Smooth muscle cell (in vitro differentiated cells): ENCODE measurements at regions not wholly inside any gene's neighbourhood (a gene's known extent, or its start where the extent isn't known, plus 50 kb on each side); places are given as distances from the start of the nearest gene placed in this dataset.
"Not testable (repeated sequence)": the region's sequence is repeated elsewhere in the genome, so short reads cannot be mapped to it uniquely, and the experiment has no call there.

Experiments used
- DNase-seq: peaks from one replicate; lab custom pipeline; 2025; ENCODE audit not compliant: unreplicated experiment; lab: John Stamatoyannopoulos, UW
- H2AFZ ChIP-seq: fragments of 200-600 bp; sonication (generic); 2 replicates; pipeline ENCODE4 v1.6.0; 2016; ENCODE audit warnings: antibody characterized with exemption, low read depth, mild to moderate bottlenecking
- H3F3A ChIP-seq: fragments of 200-600 bp; sonication (generic); 2 replicates; pipeline ENCODE4 v1.6.0; 2017; ENCODE audit warnings: antibody characterized with exemption, low read depth
- H3K27ac ChIP-seq: fragments of 200-600 bp; sonication (generic); 2 replicates; pipeline ENCODE4 v1.5.1; 2016; ENCODE audit warnings: low read depth, mild to moderate bottlenecking
- H3K27me3 ChIP-seq: fragments of 200-600 bp; sonication (generic); 2 replicates; pipeline ENCODE4 v1.6.1; 2016; ENCODE audit warnings: low read depth, mild to moderate bottlenecking
- H3K36me3 ChIP-seq: fragments of 200-600 bp; sonication (generic); 2 replicates; pipeline ENCODE4 v1.5.1; 2016; ENCODE audit warnings: low read depth
- H3K4me1 ChIP-seq: fragments of 200-600 bp; sonication (generic); 2 replicates; pipeline ENCODE4 v1.5.1; 2016; ENCODE audit warnings: low read depth
- H3K4me2 ChIP-seq: fragments of 200-600 bp; sonication (generic); 2 replicates; pipeline ENCODE4 v1.6.0; 2016; ENCODE audit warnings: mild to moderate bottlenecking
- H3K4me3 ChIP-seq: fragments of 200-600 bp; sonication (generic); 2 replicates; pipeline ENCODE4 v1.5.1; 2016; ENCODE audit warnings: mild to moderate bottlenecking
- H3K79me2 ChIP-seq: fragments of 200-600 bp; sonication (generic); 2 replicates; pipeline ENCODE4 v1.6.0; 2016; ENCODE audit warnings: low read depth, mild to moderate bottlenecking
- H3K9ac ChIP-seq: fragments of 200-600 bp; sonication (generic); 2 replicates; pipeline ENCODE4 v1.6.0; 2016; ENCODE audit warnings: low read depth
- H3K9me3 ChIP-seq: fragments of 200-600 bp; sonication (generic); replicated peaks from 2 replicates; pipeline ENCODE4 v1.5.1; 2016; ENCODE audit warnings: low read depth
- H4K20me1 ChIP-seq: fragments of 200-600 bp; sonication (generic); 2 replicates; pipeline ENCODE4 v1.6.0; 2016; ENCODE audit warnings: low read depth
- WGBS: methylation state at CpG from one replicate; pipeline ENCODE4 v1.1.7; 2016; ENCODE audit warnings: low lambda C conversion rate; 5-methylcytosine and 5-hydroxymethylcytosine counted together
- TF ChIP-seq, protein P1 (sequence below): fragments of 200-600 bp; sonication (generic); IDR thresholded peaks from 2 replicates; pipeline ENCODE4 v1.5.1; 2017; ENCODE audit warnings: borderline replicate concordance, mild to moderate bottlenecking, antibody characterized with exemption; ENCODE audit not compliant: insufficient read depth, poor library complexity, severe bottlenecking

DNA sequence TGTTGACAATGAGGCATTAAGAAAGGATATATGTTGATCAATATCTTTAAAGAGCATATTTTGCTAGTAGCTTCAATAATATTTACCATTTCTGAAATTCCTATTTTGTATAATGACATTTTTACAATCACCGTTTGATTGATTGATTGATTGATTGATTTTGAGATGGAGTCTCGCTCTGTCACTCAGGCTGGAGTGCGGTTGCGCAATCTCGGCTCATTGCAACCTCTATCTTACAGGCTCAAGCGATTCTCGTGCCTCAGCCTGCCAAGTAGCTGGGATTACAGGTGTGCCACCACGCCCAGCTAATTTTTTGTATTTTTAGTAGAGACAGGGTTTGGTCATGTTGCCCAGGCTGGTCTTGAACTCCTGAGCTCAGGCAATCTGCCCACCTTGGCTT lies 150.9 kb upstream of the TEX13D start:
- H2AFZ ChIP-seq, DNase-seq, H3K4me3 ChIP-seq, H3K9me3 ChIP-seq, H3K36me3 ChIP-seq, H3K27me3 ChIP-seq, H3F3A ChIP-seq, H3K79me2 ChIP-seq, H3K9ac ChIP-seq, H4K20me1 ChIP-seq, H3K4me1 ChIP-seq, H3K4me2 ChIP-seq, H3K27ac ChIP-seq: not testable (repeated sequence)
- 78% methylated on average over 8 of the region's 8 CpGs for WGBS

DNA sequence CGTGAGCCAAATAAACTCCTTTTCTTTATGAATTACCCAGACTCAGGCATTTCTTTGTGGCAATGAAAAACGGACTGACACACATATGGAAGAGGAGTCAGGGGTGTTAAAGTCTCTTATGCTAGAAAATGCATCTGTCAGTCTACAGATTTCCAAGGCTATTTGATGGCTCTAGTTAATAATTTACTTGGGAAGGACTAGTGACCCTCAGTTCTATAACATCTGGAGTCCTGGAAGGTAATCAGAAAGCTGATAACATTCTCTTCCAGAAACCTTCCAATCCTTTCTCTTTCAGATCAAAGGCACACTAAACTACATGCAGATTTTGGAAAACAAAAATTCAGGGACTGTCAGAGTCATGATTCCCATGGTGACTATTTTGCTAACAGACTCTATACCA lies 142.0 kb upstream of the TEX13D start:
- Histone ChIP-seq H4K20me1 (no peaks in the 10 kb centered on the region), H3K4me2 (no peak overlapping the region), H3K9ac (no peak overlapping the region), H3K27me3 (no peaks in the 10 kb centered on the region), H2AFZ (no peak overlapping the region), H3F3A (no peaks in the 10 kb centered on the region), H3K27ac (no peak overlapping the region), H3K9me3 (no peaks in the 10 kb centered on the region), H3K79me2 (no peaks in the 10 kb centered on the region), H3K4me1 (no peaks in the 10 kb centered on the region), H3K36me3 (no peaks in the 10 kb centered on the region), H3K4me3 (no peak overlapping the region)
- TF ChIP-seq, protein P1, sequence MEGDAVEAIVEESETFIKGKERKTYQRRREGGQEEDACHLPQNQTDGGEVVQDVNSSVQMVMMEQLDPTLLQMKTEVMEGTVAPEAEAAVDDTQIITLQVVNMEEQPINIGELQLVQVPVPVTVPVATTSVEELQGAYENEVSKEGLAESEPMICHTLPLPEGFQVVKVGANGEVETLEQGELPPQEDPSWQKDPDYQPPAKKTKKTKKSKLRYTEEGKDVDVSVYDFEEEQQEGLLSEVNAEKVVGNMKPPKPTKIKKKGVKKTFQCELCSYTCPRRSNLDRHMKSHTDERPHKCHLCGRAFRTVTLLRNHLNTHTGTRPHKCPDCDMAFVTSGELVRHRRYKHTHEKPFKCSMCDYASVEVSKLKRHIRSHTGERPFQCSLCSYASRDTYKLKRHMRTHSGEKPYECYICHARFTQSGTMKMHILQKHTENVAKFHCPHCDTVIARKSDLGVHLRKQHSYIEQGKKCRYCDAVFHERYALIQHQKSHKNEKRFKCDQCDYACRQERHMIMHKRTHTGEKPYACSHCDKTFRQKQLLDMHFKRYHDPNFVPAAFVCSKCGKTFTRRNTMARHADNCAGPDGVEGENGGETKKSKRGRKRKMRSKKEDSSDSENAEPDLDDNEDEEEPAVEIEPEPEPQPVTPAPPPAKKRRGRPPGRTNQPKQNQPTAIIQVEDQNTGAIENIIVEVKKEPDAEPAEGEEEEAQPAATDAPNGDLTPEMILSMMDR: no peak
- no peak for DNase-seq
- 55% methylated on average over 2 of the region's 2 CpGs for WGBS

DNA sequence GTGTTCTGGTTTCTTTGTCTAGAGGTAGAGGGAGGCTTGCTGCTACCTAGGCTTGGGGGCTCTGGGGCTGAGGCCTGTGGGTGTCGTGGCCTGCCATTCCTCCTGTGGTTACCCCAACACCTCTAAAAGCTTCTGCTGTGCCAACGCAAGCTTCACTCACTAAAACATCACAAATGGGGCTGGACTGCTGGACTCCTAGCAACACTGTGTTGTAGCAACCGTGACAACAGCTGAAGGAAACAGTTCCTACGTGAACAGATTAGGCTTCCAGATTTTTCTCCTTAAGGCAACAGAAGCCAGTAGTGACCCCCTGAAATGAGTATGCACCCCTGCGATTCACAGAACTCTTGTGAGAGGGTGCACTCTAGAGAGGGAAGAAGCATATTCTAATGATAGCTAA lies 138.3 kb upstream of the TEX13D start:
- Histone ChIP-seq H3K79me2 (no peaks in the 10 kb centered on the region), H3K9ac (no peak overlapping the region), H3K4me3 (no peak overlapping the region), H4K20me1 (no peaks in the 10 kb centered on the region), H2AFZ (no peak overlapping the region), H3K4me2 (no peak overlapping the region), H3K27ac (no peak overlapping the region), H3K9me3 (no peaks in the 10 kb centered on the region), H3K36me3 (no peaks in the 10 kb centered on the region), H3K4me1 (no peaks in the 10 kb centered on the region), H3K27me3 (no peaks in the 10 kb centered on the region), H3F3A (no peaks in the 10 kb centered on the region)
- 66% methylated on average over 5 of the region's 5 CpGs for WGBS
- DNase-seq: no peak
- TF ChIP-seq, protein P1: no peak

DNA sequence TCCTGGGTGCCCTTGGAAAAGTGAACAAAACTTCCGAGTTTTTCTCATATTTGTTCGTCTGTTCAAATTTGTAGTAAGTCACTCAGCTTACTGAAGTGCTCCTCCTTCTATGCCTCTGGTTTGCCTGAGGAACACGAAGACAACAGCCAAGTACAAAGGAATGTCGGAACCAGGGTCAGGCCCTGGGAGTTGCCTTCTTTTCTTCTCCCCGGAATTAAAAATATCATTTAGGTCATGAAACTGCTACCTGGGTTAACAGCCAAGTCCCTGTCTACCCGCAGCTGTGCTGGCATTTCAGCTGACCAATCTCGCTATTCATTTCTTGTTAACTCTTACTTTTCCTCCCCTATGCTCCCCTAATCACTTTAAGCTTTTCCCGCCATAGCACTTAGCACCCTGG lies 137.6 kb upstream of the TEX13D start:
- H3K27me3 ChIP-seq: no peaks in the 10 kb centered on the region
- no peak overlapping the region for H3K9ac ChIP-seq
- H3F3A ChIP-seq: no peaks in the 10 kb centered on the region
- TF ChIP-seq, protein P1: no peak
- no peaks in the 10 kb centered on the region for H3K4me1 ChIP-seq
- 76% methylated on average over 8 of the region's 8 CpGs for WGBS
- no peak overlapping the region for H3K27ac ChIP-seq
- H3K79me2 ChIP-seq: no peaks in the 10 kb centered on the region
- H3K4me2 ChIP-seq: no peak overlapping the region
- no peaks in the 10 kb centered on the region for H4K20me1 ChIP-seq
- H3K36me3 ChIP-seq: no peaks in the 10 kb centered on the region
- no peaks in the 10 kb centered on the region for H3K9me3 ChIP-seq
- H3K4me3 ChIP-seq: no peak overlapping the region
- no peak for DNase-seq
- H2AFZ ChIP-seq: no peak overlapping the region
